ENCODE measurements at regions not wholly inside any gene's neighbourhood (a gene's known extent, or its start where the extent isn't known, plus 50 kb on each side); places are given as distances from the start of the nearest gene placed in this dataset.

- Histone ChIP-seq H3K27me3 (ENCODE audit: control insufficient read depth, insufficient read depth, low read length) (no peaks in the 10 kb centered on the region), H2BK20ac (ENCODE audit: low read depth, low read length) (peak overlapping the region; percentile 84; the same call in 1 of the 2 replicates), H2BK120ac (ENCODE audit: low read depth, low read length) (peak overlapping the region; percentile 44), H3K9ac (ENCODE audit: low read depth, low read length) (no peak overlapping the region), H3K27ac (ENCODE audit: insufficient read depth, low read length) (no peak overlapping the region), H3K23ac (ENCODE audit: low read depth, low read length) (peak overlapping the region; percentile 56; the same call in 1 of the 2 replicates), H3K9me1 (ENCODE audit: insufficient read depth, low read length) (no peaks in the 10 kb centered on the region), H3K36me3 (ENCODE audit: control insufficient read depth, insufficient read depth, low read length) (no peaks in the 10 kb centered on the region), H4K20me1 (ENCODE audit: insufficient read depth, low read length) (no peaks in the 10 kb centered on the region), H2AK5ac (ENCODE audit: low read depth, low read length) (no peak overlapping the region), H3K4ac (ENCODE audit: low read depth, low read length) (peak overlapping the region; percentile 82; the same call in 1 of the 2 replicates), H4K5ac (ENCODE audit: low read depth, low read length) (no peak overlapping the region), H2AK9ac (replicated peaks; ENCODE audit: low read depth, low read length, poor library complexity) (peak overlapping the region; percentile 7), H2BK15ac (ENCODE audit: low read depth, low read length) (0 out of 3 replicates have a peak overlapping the region, but pooled peaks have one; percentile 68), H3K9me3 (ENCODE audit: control insufficient read depth, insufficient read depth, low read length) (no peaks in the 10 kb centered on the region), H2AFZ (replicated peaks; ENCODE audit: low read length, poor library complexity) (peak overlapping the region; percentile 73), H3K79me1 (ENCODE audit: low read depth in 1 of 2, low read length in 2 of 2) (no peaks in the 10 kb centered on the region), H3K56ac (ENCODE audit: extremely low read depth, insufficient read depth, low read length) (no peak overlapping the region), H2BK5ac (ENCODE audit: low read depth, low read length, poor library complexity, severe bottlenecking) (no peak overlapping the region), H3K14ac (replicated peaks; ENCODE audit: low read depth, low read length) (peak overlapping the region; percentile 13; the same call in 1 of the 2 replicates), H4K91ac (ENCODE audit: insufficient read depth, low read depth, low read length) (no peak overlapping the region), H4K8ac (ENCODE audit: low read depth in 2 of 2, low read length in 2 of 2) (peak overlapping the region in 1 of 2 experiments; percentile 6; a peak in 1 of 4 replicates), H3K4me3 (ENCODE audit: insufficient read depth, low read depth, low read length) (no peak overlapping the region), H3K4me1 (ENCODE audit: control insufficient read depth, insufficient read depth, low read length) (no peaks in the 10 kb centered on the region), H3K4me2 (ENCODE audit: low read depth, low read length) (no peak overlapping the region), H3K18ac (ENCODE audit: low read depth, low read length) (peak overlapping the region; percentile 50; the same call in 1 of the 2 replicates)
- in situ Hi-C loops (cut with MboI; ENCODE audit: low sequenced_read_pairs): no loop called here
- no CpG with 5 or more reads among the region's 3 CpGs for WGBS, 2 experiments (ENCODE audit: extremely low coverage in 2 of 2, insufficient read length in 1 of 2)
- ATAC-seq (ENCODE audit: low read depth) (no peak), DNase-seq (peak; percentile 42)
- ChIA-PET POLR2A (ENCODE audit: unreplicated experiment) (no interaction called here), CTCF (no interaction called here)
- dilution Hi-C loops (cut with HindIII; ENCODE audit: low sequenced_read_pairs, unreplicated experiment): no loop called here
- no TSS peak for BruUV-seq (replicated peaks)
- TF ChIP-seq NFE2L2 (IDR thresholded peaks at IDR 0.05; ENCODE audit: low read depth, low read length): peak; percentile 77
- no peak for TF ChIP-seq MXI1 (IDR thresholded peaks at IDR 0.05; ENCODE audit: borderline replicate concordance, low read depth, low read length)
- TF ChIP-seq CHD1 (IDR thresholded peaks at IDR 0.05; ENCODE audit: low read depth, low read length): no peak
- TF ChIP-seq RCOR1 (IDR thresholded peaks at IDR 0.05; ENCODE audit: insufficient replicate concordance, low read length): no peak
- TF ChIP-seq RAD21 (IDR thresholded peaks at IDR 0.05; ENCODE audit: low read length): no peak
- TF ChIP-seq MAFK (IDR thresholded peaks at IDR 0.05; ENCODE audit: low read depth, low read length): peak; percentile 65
- no peak for TF ChIP-seq RFX5 (IDR thresholded peaks at IDR 0.05; ENCODE audit: low read depth, low read length)
- TF ChIP-seq POLR2A (IDR thresholded peaks at IDR 0.05; ENCODE audit: low read depth, low read length): no peak
- no peak for TF ChIP-seq CTCF (conservative IDR thresholded peaks at IDR 0.05; ENCODE audit: low read depth, low read length)
- intact Hi-C loops (cut with micrococcal nuclease): no loop called here
Observed at GRCh38 chr5:9692576-9692975, 62.4 kb upstream of the TAS2R1 start.

Data from IMR-90 (cell line).